RWPE2 (cell line): ENCODE measurements at regions not wholly inside any gene's neighbourhood (a gene's known extent, or its start where the extent isn't known, plus 50 kb on each side); places are given as distances from the start of the nearest gene placed in this dataset.

ENCODE experiments used
- ATAC-seq: fragments of 200-7000 bp; cut with Tn5 transposase; 3 replicates; pipeline ENCODE4 v1.9.1; 2021; ENCODE audit warnings: low read depth
- DNase-seq: peaks from one replicate; pipeline ENCODE4 v3.0.0-alpha.2; 2020; ENCODE audit warnings: low spot score
- H3K27ac ChIP-seq: fragments of 450-650 bp; 2 replicates; pipeline ENCODE4 v1.5.1; 2017; ENCODE audit warnings: mild to moderate bottlenecking; ENCODE audit not compliant: poor library complexity, severe bottlenecking
- H3K27me3 ChIP-seq: fragments of 250-450 bp; sonication (Bioruptor Pico); 2 replicates; pipeline ENCODE4 v1.5.1; 2021; ENCODE audit warnings: mild to moderate bottlenecking, moderate library complexity; ENCODE audit not compliant: insufficient read depth, poor library complexity, severe bottlenecking
- H3K36me3 ChIP-seq: fragments of 250-450 bp; sonication (Bioruptor Pico); 2 replicates; pipeline ENCODE4 v1.5.1; 2020; ENCODE audit warnings: low read depth, mild to moderate bottlenecking, moderate library complexity
- H3K4me1 ChIP-seq: fragments of 250-450 bp; sonication (Bioruptor Pico); 2 replicates; pipeline ENCODE4 v1.5.1; 2021; ENCODE audit warnings: mild to moderate bottlenecking, moderate library complexity; ENCODE audit not compliant: insufficient read depth, poor library complexity, severe bottlenecking
- H3K4me3 ChIP-seq: fragments of 250-450 bp; sonication (Bioruptor Pico); 2 replicates; pipeline ENCODE4 v1.5.1; 2021; ENCODE audit warnings: mild to moderate bottlenecking, moderate library complexity; ENCODE audit not compliant: severe bottlenecking
- H3K9me3 ChIP-seq: fragments of 250-450 bp; sonication (Bioruptor Pico); 2 replicates; pipeline ENCODE4 v1.5.1; 2021; ENCODE audit warnings: mild to moderate bottlenecking, moderate library complexity; ENCODE audit not compliant: severe bottlenecking
- CTCF ChIP-seq: fragments of 450-650 bp; IDR thresholded peaks from one replicate; pipeline ENCODE4 v1.5.1; 2017; ENCODE audit warnings: mild to moderate bottlenecking, moderate library complexity; ENCODE audit not compliant: poor library complexity, severe bottlenecking

- DNase-seq (no peak), ATAC-seq (no peak)
- no peaks in the 10 kb centered on the region for H3K4me1 ChIP-seq
- H3K36me3 ChIP-seq: no peaks in the 10 kb centered on the region
- peaks cover 48% of the 10 kb centered on the region for H3K27me3 ChIP-seq
- H3K4me3 ChIP-seq: no peak overlapping the region
- no peak overlapping the region for H3K27ac ChIP-seq
- no peak for TF ChIP-seq CTCF
- no peaks in the 10 kb centered on the region for H3K9me3 ChIP-seq
Measured at GRCh38 chr2:118609138-118609537, 238.3 kb downstream of the EN1 start.

DNA sequence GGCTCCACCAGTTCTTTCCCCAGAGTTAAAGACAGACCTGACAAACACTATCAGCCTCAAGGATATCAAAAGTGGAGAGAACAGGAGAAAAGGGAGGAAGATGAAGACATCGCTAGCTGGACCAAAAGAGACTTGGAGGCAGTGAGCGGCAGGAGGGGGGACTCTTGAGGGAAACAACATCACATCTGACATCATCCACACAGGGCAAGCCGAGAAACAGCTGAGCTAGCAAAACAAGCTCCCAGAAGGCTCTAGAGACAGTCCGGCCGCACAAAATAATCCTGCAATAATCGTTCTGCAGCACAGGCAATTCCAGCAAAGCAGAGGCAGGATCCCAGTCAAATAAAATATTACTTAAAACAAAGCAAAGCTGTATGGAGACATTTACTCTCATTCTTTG, 239.8 kb downstream of the EN1 start:
- H3K9me3 ChIP-seq: no peaks in the 10 kb centered on the region
- no peaks in the 10 kb centered on the region for H3K36me3 ChIP-seq
- peaks cover 33% of the 10 kb centered on the region for H3K27me3 ChIP-seq
- no peak overlapping the region for H3K4me3 ChIP-seq
- no peak overlapping the region for H3K27ac ChIP-seq
- no peak for DNase-seq
- TF ChIP-seq CTCF: no peak
- H3K4me1 ChIP-seq: no peaks in the 10 kb centered on the region
- no peak for ATAC-seq

DNA sequence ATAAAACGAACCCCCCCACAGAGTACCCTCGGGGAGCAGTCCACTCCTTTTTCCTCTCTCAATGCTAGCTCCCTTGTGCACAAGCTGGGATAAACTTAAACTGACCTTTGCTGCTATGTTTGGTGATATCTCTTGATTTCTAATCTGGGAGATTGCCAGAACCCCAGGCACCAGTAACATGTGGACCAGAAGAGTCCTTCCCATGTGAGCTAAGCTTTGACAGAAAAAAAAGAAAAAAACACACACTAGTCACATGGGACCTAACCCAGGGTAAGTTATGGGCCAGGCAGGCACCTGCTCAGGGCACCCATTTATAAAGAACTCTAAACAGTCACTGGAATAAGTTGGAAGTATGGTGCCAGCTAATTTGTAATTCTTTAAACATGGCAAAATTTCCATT, 242.6 kb downstream of the EN1 start:
- ATAC-seq: no peak

GRCh38 chr2:118604371-118604770, 243.1 kb downstream of the EN1 start:
- Histone ChIP-seq H3K4me3 (no peak overlapping the region), H3K27me3 (peaks cover 24% of the 10 kb centered on the region)
- no peak for TF ChIP-seq CTCF

More for the DNA sequence above, 242.6 kb downstream of the EN1 start:
- TF ChIP-seq CTCF: no peak
- no peak overlapping the region for H3K27ac ChIP-seq
- no peaks in the 10 kb centered on the region for H3K4me1 ChIP-seq
- no peak for DNase-seq
- no peaks in the 10 kb centered on the region for H3K36me3 ChIP-seq
- peaks cover 24% of the 10 kb centered on the region for H3K27me3 ChIP-seq
- H3K9me3 ChIP-seq: no peaks in the 10 kb centered on the region
- no peak overlapping the region for H3K4me3 ChIP-seq

GRCh38 chr2:118599141-118599540, 248.3 kb downstream of the EN1 start:
- Histone ChIP-seq H3K36me3 (no peaks in the 10 kb centered on the region), H3K4me1 (no peaks in the 10 kb centered on the region), H3K27me3 (peaks cover under 1% of the 10 kb centered on the region), H3K4me3 (no peak overlapping the region), H3K27ac (no peak overlapping the region), H3K9me3 (no peaks in the 10 kb centered on the region)
- TF ChIP-seq CTCF: no peak
- ATAC-seq (no peak), DNase-seq (no peak)

More at GRCh38 chr2:118604371-118604770, 243.1 kb downstream of the EN1 start:
- ATAC-seq (no peak), DNase-seq (no peak)
- H3K27ac ChIP-seq: no peak overlapping the region
- no peaks in the 10 kb centered on the region for H3K36me3 ChIP-seq
- H3K4me1 ChIP-seq: no peaks in the 10 kb centered on the region
- no peaks in the 10 kb centered on the region for H3K9me3 ChIP-seq
